ENCODE measurements at regions not wholly inside any gene's neighbourhood (a gene's known extent, or its start where the extent isn't known, plus 50 kb on each side); places are given as distances from the start of the nearest gene placed in this dataset.

DNA sequence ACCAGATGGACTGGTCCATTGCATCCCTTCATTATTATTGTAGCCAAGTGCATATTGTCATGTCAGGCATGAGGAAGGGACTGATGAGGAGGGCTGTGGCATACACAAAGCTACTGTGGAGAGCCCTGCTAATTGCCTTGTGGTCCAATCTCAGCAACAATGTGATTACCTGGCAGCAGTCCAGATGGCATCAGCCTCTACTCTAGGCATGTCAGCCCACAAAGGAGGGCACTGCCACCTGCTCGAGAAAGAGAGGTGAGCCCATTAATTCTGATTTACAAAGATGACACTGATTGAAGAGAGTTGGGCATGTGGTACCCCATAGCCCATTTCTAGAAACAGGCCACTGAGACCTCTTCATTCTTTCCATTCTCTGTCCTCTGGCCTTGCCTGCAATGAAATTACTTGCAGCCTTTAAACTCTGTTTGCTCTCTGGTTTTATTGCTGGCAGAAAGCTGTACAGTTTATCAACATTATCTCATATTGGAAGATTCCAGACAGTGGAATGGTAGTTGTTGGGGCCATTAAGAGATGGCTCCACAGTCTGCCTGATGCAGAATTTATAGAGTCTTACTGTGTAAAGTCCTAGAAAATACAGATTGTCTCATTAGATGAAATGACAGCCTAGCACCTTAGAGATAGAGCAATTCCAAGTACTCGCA, 307.7 kb downstream of the ARPP21 start:
- DNase-seq (ENCODE audit: low read depth in 3 of 3, low spot score in 1 of 3) = no peak

DNA sequence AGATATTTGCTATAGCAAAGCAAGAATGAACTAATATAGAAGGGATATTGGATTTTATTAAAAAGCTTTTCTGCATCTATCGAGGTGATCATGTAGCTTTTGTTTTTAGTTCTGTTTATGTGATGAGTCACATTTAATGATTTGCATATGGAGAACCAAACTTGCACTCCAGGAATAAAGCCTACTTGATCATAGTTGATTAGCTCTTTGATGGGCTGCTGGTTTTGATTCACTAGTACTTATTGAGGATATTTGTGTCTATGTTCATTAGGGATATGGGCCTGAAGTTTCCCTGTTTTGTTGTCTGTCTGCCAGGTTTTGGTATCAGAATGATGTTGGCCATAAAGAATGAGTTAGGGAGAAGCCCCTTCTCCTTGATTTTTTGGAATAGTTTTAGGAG, 310.7 kb downstream of the ARPP21 start:
- no peak for DNase-seq (ENCODE audit: low read depth in 3 of 3, low spot score in 1 of 3)

DNA sequence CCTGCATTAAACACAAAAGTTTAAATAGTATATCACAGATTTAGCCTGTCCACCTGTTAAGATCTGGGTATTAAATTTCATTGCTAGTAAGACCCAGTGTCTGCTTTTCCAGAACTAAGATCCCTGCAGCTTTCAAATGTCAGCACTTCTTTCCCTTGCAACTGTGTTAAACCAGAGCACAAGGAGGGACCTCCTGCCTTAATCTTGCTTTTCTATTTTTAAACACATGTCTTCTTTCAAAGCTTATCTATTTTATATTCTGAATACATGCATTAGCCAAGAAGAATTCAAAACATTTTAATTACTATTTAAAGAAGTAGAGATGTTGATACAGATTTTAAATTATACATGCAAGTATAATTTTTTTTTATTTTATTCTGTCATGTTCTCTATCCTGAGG, 315.1 kb downstream of the ARPP21 start:
- DNase-seq (ENCODE audit: low read depth in 3 of 3, low spot score in 1 of 3) = no peak

DNA sequence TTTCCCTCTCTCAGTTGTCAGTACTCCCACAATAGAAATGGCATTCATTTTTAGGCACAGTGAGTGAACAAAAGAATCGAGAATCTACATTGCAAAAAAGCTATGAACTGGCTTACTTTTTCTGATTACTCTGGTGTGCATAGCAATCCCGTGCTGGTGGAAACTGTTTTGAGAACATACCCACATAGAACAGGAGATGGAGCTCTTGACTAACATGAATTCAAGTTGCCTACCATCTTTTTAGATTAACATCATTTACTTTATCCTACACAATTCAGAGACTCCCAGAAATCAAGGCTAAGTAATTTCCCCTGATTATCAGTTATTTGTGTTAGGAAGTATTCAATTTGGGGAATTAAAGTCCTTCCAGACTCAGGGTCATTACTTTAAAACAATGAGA, 326.6 kb downstream of the ARPP21 start:
- no peak for DNase-seq (ENCODE audit: low read depth in 3 of 3, low spot score in 1 of 3)

DNA sequence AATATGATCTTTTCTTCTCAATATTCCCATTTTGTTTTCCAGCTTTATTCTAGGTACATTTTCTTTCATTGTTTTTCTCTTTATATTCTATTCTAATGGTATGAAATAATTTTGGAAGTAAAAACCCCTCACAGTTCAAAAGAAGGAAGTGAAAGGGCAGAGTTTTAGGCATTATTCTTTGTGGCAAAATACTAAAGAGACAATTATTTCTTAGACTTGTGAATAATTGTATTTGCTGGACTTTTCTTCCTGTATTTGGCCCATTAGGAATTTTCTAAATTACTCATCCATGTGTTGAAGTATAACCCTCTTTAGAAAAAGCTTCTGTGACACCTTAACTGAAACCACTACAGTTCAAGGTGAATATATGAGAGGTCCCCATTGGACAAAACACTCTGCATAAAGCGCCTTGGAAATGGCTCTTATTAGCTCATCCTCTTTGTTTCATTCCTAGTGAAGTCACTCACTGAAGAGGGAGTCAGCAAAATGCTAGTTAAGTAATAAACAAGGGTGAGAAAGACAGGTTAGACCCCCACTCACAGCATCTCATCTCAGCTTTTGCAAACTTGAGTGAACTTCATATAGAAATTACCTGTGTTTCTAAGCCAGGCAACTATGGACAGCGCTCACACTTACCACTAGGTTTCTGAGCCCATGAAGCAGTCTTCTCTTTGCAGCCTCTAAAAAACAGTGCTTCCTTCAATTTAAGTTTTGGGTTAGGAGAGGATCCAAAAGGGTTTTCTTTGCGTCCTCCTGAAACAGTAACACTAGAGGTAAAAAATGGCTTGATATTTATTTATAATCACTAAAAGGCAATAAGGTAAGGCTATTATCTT, 327.5 kb downstream of the ARPP21 start:
- no peak for DNase-seq (ENCODE audit: low read depth in 3 of 3, low spot score in 1 of 3)

DNA sequence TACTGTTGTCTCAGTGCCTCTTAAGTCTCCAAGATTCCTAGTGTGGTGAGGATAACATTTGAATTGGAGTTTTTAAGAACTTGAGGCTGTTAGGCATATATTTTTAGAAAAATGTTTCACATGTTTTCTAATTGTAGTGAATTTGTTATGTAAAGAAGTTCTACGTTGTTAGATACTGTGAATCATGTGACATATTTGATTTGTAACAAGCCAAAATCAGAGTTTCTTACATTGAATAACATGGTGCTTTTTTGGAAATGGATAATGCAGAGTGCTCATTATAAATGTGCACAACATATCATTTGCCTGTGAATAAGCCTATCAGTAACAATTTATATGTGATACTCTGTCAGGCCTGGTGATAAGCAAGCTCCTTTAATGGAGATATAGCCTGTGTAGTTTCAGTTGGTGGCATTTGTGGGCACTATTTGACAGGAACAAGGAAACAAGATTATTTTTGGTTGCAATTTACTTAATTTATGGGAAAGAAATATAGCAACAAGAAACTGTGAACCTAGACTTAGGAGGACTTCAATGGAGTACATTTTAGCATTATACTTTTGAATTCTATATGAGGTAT, 328.8 kb downstream of the ARPP21 start:
- DNase-seq (ENCODE audit: low read depth in 3 of 3, low spot score in 1 of 3) = no peak

DNA sequence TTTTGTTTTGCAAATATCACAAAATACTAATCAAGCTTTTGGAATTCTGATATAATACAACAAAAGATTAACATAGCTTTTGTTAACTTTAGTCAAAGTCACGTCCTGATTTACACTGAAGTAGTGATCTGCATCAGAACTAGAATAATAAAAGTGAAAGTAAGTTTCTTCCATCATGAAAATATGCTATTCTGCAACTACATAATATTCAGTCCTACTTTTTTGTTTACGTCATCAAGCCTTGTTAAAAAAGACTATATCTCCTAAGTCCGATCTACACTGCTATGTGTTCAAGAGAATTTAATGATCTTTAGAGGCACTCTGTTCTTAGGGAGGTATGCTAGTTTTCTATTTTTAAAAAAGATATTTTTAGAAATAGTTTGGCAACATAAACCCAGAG, 330.1 kb downstream of the ARPP21 start:
- no peak for DNase-seq (ENCODE audit: low read depth in 3 of 3, low spot score in 1 of 3)

DNA sequence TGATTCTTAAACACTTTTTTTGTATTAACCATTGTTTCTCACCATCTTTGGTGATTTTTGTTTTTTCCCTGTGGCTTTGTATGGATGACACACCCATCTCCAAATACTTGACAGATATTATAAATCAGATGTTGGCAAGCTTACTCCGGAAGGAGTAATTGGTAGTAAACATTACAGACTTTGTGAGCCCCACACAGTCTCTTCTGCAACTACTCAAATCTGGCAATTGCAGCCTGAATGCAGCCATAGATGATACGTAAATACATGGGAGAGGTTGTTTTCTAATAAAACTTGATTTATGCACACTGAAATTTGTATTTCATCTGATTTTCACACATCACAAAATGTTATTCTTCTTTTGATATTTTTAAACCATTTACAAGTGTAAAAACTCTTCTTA, 331.5 kb downstream of the ARPP21 start:
- no peak for DNase-seq (ENCODE audit: low read depth in 3 of 3, low spot score in 1 of 3)

DNA sequence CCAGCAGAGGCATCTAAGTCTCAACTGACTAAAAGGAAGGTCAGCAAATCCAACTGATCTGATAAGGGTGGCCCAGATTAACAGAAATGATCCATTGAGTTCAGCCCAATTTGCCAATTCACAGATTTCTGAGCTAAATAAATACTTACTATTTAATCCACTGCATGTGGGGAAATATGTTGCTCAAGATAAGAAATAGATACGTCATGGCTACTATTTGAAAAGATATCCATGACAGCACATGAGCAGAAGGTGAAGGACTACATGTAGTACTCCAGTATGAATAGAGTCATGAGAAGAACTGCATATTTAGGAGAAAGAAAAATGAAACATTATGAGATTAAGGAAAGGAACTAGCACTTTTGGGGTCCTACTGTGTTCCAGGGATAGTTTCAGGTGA, 332.4 kb downstream of the ARPP21 start:
- DNase-seq (ENCODE audit: low read depth in 3 of 3, low spot score in 1 of 3) = no peak

DNA sequence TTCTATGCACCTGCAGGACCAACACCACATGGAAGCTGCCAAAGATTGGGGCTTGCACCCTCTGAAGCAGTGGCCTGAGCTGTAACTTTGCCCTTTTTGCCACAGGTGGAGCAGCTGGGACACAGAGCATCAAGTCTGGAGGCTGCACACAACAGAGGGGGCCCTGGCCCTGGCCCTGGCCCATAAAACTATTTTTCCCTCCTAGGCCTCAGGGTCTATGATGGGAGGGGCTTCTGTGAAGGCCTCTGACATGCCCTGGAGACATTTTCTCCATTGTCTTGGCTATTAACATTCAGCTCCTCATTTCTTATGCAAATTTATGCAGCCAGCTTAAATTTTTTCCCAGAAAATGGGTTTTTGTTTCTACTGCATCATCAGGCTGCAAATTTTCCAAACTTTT, 335.5 kb downstream of the ARPP21 start:
- no peak for DNase-seq (ENCODE audit: low read depth in 3 of 3, low spot score in 1 of 3)

DNA sequence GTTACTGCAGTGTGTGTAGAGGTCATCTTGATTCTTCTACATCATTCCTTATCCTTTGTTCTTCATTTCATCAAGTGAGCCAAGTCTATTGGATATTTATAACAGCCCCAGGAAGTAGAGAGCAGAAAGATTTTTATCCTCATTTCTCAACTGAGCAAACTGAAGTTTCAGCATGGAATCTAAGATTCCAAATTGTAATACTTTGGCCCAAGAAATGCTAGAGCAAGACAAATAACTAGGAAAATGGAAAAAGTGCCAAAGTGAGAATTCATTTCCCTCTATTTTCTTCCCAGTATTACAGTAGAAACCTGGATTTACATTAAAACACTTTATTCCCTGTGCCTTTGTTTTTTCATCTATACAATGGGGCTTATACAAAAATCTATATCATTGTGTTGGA, 346.8 kb downstream of the ARPP21 start:
- DNase-seq (ENCODE audit: low read depth in 3 of 3, low spot score in 1 of 3) = no peak

DNA sequence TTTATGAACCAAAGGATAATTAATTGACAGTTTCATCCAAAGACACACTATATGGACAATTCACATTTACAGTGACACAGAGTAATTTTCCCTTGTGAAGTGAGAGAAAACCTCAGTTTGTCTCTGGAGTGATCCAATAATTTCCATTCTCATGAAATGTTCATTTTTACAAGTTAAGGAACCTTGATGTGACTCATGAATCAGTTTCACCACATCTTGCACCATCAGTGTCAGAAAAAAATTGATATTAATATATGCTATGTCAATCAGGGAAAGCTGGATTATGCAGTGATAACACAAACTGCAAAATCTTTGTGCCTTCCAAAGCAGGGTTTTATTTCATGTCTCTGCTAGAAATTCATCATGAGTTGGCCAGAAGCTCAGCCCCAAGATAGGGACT, 348.1 kb downstream of the ARPP21 start:
- no peak for DNase-seq (ENCODE audit: low read depth in 3 of 3, low spot score in 1 of 3)

DNA sequence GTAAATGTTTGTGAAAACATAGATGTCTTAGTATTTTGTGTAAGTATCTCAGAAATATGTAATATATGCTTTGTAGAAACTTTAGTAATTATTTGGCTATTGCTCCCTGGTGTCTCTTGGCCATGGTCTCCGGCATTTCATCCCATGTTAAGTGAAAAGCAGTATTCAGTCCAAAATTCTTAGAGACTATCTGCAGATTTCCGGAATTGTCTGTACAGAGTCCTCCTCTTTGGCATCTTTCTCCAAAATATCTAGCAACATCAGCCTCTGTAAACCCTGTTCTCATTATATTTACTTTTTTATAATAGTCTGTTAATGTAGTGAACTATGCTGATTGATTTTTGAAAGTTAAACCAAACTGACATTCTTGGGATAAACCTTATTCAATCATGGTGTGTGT, 352.7 kb downstream of the ARPP21 start:
- no peak for DNase-seq (ENCODE audit: low read depth in 3 of 3, low spot score in 1 of 3)

DNA sequence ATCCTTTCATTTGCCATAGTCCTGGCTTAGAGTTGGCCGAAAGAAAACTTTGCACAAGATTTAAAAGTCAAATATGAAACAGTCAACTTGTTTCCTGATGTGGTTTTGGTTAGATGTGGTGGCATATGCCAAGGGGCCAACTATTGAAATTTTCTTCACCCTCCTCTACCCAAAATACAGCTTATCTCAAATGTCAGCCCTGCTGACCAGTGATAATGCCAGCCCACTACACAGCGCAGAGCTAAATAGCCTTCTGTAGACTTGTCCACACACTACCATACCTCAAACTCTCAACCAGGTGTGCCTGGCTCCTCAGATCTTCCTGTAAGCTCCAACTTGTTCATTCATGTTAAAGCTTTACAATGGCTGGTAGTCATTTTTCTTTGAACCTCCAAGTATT, 368.5 kb upstream of the STAC start:
- DNase-seq (ENCODE audit: low read depth in 3 of 3, low spot score in 1 of 3) = no peak

DNA sequence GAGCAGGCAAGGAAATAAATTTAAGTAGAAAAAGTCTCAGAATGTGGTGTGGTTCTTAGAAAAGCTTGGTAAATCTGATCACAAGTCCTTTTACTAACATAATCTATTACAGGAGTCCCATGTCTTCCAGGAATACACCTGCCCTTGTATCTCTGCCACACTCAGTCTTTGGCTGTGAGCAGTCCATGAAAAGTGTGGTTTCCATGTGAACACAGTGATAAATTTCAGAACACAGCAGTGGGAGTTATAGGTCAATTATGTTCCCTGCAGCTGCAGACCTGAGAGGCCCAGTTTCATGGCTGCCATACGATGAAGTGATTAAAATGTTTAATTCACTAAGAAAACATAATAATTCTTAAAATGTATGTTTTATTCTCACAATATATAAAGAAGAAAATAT, 366.9 kb upstream of the STAC start:
- DNase-seq (ENCODE audit: low read depth in 3 of 3, low spot score in 1 of 3) = no peak

DNA sequence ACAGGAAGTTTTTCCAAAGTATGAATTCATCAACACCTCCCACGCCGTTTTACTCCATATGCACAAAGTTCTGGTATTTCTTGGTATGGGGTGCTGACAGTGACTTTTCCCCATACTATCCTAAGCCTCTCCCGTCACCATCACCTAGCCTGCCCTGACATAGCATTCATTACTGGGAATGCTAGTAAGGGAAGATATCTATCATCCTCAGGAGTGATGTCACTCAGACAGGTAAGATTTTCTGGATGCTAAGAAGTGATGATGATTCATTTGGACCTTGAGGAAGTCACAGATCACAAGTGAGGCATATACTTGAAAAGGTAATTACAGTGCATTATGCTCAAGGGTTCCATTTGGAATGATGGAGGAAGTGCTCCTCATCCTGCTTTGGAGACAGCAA, 355.1 kb upstream of the STAC start:
- DNase-seq (ENCODE audit: low read depth in 3 of 3, low spot score in 1 of 3) = no peak

DNA sequence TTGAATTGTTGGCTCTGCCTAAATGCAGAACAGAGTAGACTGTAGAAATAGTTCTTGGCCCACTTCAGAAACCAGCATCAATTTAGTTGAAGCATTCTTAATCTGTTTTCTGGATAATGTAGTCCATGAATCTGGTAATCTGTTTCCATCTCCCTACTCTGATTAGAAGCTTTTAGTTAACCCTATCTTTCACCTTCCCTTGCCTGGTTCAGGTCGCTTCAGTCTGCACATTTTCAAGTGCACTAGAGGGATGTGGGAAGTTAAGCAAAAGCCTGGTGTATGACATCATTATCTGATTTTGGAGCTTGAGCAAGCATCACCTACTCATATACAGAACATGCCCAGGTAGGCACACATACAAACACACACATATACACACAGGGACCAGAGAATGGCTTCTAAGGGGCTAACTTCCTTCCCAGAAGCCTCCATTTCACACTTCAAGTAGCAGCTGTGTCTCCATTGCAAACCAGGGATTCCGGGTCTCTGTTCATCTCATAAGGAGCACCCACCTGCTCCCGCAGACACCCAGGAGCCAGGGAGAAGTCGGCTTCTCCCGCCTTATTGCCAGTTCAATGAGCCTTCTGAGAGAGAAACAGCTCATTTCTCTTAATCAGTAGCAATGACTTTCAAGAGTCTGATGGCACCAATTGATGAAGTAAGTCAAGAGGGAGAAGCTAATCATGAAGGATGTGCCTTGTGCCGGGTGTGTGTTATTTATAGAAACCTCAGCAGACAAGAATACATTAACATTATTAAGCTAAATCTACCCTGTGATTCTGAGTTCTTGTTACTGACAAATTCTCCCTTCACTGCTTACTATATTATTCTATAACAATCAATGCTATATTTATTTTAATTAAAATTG, 347.9 kb upstream of the STAC start:
- no peak for DNase-seq (ENCODE audit: low read depth in 3 of 3, low spot score in 1 of 3)

DNA sequence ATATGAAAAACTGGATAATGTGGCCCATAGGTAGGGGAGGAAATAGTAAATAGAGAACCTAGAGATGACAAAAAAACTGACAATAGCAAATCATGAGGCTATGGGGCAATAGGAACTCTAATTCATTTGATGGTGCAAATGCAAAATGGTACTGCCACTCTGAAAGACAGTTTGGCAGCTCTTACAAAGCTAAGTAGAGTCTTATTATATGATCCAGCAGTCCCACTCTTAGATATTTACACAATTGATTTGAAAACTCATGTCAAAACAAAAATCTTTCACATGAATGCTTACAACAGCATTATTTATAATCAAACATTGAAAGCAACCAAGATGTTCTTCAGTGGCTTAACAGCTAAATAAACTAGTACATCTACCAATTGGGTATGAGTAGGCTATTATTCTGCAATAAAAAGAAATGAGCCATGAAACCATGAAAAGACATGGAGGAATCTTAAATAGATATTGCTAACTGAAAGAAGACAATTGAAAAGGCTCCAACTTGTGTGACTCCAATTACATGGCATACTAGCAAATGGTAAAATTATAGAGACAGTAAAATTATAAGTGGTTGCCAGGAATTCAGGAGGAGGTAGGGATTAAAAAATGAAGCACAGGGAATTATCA, 321.8 kb upstream of the STAC start:
- DNase-seq (ENCODE audit: low read depth in 3 of 3, low spot score in 1 of 3) = no peak

DNA sequence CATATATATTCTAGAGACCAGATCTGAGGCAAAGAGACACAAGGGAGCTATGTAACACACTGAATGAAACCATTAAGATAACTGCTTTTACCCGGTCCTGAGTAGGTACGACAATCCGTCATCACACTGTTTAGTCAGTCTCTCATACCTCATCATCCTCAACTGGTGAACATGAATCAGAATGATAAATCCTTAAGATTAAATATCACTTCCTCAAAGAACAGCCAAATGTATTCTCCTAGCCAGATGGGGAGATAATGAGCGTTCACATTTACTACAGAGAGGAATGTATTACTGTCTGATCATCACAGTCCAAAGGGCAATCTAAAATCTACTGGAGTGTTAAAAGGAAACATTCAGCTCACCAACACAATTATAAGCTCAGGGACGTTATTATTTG, 319.4 kb upstream of the STAC start:
- no peak for DNase-seq (ENCODE audit: low read depth in 3 of 3, low spot score in 1 of 3)

DNA sequence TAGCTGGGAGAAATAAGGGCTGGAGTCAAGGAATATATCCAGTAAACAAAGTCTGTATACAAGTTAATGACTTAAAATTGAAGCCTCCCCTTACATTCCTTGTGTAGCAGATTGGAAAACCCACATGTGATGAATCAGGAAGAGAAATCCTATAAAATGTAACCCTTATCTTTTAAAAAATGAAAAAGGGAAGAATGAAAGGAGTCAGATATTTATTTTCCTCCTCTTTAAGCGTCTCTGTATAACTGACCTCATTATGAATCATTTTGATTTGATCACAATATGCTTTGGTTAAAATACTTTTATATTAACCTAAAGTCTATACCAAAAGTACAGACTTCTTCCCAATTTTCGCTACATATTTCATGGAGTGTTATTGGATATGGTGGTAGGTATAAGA, 316.3 kb upstream of the STAC start:
- no peak for DNase-seq (ENCODE audit: low read depth in 3 of 3, low spot score in 1 of 3)

DNA sequence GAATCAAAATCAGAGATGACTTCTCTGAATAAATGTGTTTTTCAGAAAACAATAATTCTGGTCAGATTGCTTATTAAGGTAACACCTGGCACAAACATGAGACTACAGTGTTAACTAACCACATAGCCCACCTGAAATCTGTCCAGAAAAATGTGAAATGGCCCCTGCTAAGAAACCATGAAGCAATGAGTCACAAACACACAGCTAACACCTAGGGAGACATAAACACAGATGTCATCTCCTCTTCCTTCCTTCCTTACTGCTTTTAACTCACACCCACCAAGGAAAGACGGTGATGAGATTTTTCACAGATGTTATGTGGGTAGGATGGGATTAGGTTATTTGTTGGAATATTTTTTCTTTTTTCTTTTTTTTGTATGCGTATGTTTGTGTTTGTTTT, 315.0 kb upstream of the STAC start:
- no peak for DNase-seq (ENCODE audit: low read depth in 3 of 3, low spot score in 1 of 3)
